Skeletal muscle cell (primary cell): ENCODE measurements at regions not wholly inside any gene's neighbourhood (a gene's known extent, or its start where the extent isn't known, plus 50 kb on each side); places are given as distances from the start of the nearest gene placed in this dataset.
"Not testable (repeated sequence)": the region's sequence is repeated elsewhere in the genome, so short reads cannot be mapped to it uniquely, and the experiment has no call there.

ENCODE experiments used
- DNase-seq: peaks from one replicate; pipeline ENCODE4 v3.0.0-alpha.2; 2010; ENCODE audit warnings: low read depth
- H3K4me3 ChIP-seq: 2 replicates; pipeline ENCODE4 v1.5.1; 2011; ENCODE audit warnings: low read depth, mild to moderate bottlenecking, control low read depth, low read length, moderate library complexity

DNA sequence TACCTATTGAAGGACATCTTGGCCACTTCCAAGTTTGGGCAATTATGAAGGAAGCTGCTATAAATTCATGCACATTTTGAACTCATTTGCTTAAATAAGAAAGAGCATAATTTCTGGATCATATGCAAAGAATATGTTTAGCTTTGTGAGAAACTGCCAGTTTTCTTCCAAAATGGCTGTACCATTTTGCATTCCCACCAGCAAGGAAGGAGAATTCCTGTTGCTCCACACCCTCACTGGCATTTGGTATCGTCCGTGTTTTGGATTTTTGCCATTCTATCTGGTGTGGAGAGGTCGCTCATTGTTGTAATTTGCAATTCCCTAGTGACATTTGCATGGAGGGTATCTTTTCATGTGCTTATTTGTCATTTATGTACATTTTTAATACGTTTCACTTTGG lies 339.3 kb downstream of the DAD1 start:
- no peak overlapping the region for H3K4me3 ChIP-seq
- no peak for DNase-seq

DNA sequence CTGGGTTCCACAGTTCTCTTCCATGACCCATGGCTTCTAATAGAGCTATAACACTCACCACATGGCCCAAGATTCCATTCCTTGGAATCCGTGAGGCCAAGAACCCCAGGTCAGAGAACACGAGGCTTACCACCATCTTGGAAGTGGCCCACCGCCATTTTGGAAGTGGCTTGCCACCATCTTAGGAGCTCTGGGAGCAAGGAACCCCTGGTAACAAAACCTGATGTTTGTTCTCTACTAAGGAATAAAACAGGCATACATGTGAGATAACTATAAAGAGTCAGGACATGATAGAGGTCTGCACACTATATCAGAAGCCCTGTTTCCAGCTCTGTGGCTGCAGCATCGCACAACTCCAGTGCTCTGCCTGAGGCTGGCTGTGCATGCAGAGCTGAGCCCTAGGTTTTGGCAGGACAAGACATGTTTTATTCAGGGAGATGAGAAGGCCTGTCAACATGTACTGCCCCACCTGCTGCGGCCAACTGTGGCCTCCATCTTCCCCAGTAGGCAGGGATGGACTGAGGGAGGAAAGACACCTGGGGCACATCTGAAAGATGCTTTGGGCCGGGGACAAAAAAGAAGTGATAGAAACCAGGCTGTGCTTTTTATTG lies 344.9 kb downstream of the DAD1 start:
- DNase-seq, result no peak
- no peak overlapping the region for H3K4me3 ChIP-seq

DNA sequence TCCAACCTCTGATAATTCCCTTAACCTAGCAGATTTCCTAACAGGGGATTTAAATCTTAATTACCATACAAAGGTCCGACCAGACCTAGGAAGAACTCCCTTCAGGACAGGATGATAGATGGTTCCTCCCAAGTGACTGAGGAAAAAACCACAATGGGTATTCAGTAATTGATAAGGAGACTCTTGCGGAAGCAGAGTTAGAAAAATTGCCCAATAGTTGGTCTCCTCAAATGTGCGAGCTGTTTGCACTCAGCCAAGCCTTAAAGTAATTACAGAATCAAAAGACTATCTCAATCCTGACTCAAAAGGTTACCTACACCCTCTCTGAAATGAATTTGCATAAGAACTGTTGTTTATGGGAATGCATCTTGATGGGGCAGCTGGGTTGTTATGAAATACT lies 350.7 kb downstream of the DAD1 start:
- not testable (repeated sequence) for H3K4me3 ChIP-seq, DNase-seq

DNA sequence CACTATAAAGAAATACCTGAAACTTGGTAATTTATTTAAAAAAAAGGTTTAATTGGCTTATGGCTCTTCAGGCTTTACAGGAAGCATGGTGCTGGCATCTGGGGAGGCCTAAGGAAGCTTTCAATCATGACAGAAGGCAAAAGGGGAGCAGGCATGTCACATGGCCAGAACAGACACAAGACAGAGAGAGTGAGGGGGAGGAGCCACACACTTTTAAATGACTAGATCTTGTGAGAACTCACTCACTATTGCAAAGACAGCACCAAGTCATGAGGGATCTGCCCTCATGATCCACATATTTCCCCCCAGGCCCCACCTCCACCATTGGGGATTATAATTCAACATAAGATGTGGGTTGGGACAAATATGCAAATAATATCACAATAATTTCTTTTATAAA lies 355.6 kb downstream of the DAD1 start:
- DNase-seq, result no peak
- H3K4me3 ChIP-seq, result no peak overlapping the region

DNA sequence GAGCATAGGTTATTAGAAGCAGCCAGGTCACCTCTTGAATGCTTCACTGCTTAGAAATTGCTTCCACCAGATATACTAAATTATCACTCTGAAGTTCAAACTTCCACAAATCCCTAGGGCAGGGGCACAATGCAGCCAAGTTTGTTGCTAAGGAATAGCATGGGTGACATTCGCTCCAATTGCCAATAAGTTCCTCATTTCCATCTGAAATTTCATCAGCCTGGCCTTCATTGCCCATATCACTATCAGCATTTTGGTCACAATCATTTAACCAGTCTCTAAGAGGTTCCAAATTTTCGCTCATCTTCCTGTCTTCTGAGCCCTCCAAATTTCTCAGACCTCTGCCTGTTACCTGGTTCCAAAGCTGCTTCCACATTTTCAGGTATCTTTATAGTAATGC lies 356.1 kb downstream of the DAD1 start:
- H3K4me3 ChIP-seq, result no peak overlapping the region
- DNase-seq, result no peak

DNA sequence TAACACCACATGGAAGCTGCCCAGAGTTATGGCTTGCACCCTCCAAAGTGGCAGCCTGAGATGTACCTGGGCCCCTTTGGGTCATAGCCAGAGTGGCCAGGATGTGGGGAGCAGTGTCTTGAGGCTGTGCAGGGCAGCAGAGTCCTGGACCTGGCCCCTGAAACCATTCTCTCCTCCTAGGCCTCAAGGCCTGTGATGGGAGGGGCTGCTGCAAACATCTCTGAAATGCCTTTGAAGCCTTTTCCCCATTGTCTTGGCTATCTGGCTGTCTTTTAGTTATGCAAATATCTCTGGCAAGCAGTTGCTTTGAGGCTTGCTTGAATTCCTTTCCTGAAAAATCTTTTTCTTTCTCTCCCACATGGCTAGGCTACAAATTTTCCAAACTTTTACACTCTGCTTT lies 356.5 kb downstream of the DAD1 start:
- no peak for DNase-seq
- H3K4me3 ChIP-seq, result no peak overlapping the region

DNA sequence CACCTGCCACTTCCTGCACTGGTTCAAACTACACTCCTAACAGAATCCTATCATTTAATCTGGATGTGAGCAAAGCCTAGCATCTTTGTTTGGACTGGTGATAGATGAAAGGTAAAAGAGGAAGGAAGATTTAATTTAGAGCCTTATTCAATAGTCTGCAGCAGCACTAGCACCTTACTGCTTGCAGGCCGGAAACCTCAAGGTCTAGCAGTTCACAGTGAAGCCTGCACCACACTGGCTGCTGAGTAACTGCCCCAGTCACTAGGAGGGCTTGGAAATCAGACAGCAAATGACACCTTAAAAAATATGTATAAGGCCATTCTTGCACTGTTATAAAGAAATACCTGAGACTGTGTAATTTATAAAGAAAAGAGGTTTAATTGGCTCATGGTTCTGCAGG lies 358.0 kb downstream of the DAD1 start:
- DNase-seq, result no peak
- no peak overlapping the region for H3K4me3 ChIP-seq

DNA sequence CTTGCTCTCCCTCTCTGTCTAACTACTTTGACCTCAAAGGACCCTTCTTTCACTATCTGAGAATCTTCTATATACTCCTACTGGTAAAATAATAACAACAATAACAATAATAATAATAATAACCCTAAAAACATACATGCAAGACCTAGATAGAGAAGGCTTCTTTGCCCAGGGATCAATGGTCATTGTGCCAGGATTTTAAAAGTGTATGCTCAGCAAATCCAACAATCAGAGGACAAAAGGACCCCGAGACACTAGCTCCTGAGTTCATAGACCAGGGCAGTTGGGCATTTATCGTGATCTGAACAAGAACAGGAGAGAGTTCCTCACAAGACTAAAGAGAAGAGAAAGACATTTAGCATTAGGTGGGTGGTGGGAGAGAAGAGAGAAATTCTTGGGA lies 358.5 kb downstream of the DAD1 start:
- no peak for DNase-seq

DNA sequence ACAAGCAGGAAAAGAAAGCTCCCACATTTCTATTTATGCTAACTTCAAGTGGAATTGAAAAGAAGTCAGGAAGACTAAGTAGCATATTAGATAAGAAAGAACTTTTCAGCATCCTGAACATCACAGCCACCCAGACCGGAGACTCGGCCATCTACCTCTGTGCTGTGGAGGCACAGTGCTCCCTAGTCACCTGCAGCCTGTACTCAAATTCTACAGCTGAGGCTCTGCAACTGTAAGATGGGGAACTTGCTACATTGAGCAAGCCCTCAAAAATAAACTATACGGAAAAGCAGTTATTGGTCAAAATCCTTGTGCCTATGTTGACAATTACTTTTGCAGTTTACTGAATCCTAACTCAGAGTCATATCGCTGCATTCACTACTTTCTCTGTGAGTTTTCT lies 361.9 kb downstream of the DAD1 start:
- no peak overlapping the region for H3K4me3 ChIP-seq
- DNase-seq, result no peak

More for the DNA sequence above, 358.5 kb downstream of the DAD1 start:
- H3K4me3 ChIP-seq, result no peak overlapping the region

DNA sequence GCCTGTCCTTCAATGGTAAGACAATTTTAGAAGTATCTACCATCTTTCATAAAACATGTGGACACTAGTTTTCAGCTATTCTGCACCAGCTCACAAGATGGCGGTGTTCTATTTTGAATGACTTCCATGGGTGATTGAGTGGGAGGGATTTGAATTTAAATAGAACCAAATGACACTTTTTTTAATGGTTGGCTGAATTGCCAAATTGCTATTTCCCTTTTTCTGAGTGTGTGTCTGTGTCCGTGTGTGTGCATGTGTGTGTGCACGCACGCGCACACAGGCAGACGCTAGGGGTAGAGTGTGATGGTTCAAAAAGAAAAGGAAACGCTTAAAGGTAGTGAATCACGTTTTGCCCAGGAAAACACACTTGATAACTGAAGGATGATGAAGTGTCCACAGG lies 362.6 kb downstream of the DAD1 start:
- no peak for DNase-seq
- H3K4me3 ChIP-seq, result no peak overlapping the region

DNA sequence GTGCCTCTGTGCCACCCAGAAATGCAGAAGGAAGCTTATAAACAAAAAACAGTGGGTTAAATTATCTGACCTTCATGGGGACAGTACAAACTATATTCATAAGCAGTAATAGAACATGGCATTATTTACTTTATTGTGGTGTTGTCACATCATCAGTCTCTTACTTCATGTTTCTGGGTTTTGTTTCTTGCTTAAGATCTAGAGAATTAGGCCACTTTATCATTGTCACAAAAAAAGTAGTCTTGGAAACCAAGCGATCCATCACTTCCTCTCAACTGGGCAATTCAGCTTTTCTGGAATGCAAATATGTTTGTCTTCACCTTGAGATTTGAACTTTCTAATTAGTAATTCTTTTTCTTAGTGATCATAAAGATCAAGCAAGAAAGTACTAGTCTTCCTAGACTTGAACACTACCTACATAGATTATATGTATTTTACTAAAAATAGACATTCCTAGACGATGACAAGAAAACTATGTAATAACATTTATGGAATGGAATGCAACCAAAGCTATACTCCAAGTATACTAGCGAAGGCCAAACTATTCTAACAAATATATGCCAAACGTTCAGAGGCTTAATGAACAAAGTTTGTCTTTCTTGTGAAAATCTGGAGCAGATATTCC lies 363.4 kb downstream of the DAD1 start:
- H3K4me3 ChIP-seq, result no peak overlapping the region
- DNase-seq, result no peak

DNA sequence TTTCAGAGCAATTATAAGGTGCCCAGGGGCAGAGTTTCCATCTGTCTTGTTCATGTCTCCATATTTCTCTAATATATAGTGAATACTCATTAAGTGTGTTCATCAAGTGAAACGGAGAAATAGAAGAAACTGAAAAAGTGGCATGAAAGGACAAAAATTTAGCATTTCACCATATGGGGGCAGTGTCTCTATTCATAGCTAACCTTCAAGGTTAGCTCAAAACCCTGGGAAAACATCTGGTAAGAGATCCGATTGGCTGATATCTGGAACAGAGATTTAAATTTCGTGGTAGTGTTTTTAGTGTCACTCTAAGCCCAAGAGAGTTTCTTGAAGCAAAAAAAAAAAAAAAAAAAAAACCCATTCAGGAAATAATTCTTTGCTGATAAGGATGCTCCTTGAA lies 367.5 kb downstream of the DAD1 start:
- no peak overlapping the region for H3K4me3 ChIP-seq
- DNase-seq, result no peak

DNA sequence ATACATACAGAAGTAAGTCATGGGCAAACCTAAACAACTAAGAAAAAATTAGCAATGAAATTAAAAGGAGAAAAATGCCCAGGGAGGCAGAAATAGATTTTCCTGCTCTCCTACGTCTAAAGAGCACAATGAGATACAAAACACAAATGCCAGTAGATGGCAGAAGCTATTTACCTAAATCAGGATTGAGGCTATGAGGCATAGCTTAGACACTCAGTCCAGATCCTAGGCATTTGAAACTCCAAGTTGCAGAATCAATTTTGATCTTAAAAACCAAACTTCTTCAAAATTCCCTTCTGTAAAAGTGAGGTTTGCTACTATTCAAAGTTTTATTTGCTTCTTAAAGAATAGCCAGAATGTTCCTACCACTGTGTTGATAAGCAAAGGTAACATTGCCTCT lies 368.6 kb downstream of the DAD1 start:
- H3K4me3 ChIP-seq, result no peak overlapping the region
- DNase-seq, result no peak

DNA sequence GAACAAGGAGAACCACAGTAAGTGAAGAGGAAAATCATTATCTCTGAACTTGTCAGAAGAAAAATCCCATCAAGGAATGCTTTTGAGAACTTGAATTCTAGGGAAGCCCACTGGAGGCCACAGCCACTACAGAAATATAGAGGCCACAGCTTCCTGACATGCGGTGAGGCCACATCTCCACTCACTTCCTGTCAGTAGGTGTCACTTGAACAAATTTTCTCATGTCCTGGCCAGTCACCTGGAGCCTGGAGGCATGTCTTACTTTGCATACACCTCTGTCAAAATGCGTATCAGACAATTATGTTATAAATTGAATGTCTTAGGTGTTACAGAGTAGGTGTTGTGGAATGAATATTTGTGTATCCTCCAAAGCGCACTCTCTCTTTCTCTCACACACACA lies 370.3 kb downstream of the DAD1 start:
- no peak overlapping the region for H3K4me3 ChIP-seq
- DNase-seq, result no peak

DNA sequence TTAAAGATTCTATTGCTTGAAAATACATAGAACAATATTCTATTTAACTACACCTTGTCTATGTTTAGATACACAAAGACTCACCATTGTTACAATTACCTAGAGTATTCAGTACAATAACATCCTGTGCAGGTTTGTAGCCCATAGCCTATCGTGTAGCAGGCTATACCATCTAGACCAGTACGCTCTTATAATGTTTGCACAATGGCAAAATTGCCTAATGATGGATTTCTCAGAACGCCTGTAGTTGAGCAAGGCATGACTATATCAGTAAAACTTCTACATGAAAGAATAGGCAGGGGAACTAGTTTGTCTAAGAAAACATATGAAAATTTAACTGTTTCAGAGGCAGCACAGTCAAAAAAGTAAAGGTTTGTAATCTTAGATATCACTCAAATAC lies 375.9 kb downstream of the DAD1 start:
- H3K4me3 ChIP-seq, result no peak overlapping the region
- DNase-seq, result no peak

DNA sequence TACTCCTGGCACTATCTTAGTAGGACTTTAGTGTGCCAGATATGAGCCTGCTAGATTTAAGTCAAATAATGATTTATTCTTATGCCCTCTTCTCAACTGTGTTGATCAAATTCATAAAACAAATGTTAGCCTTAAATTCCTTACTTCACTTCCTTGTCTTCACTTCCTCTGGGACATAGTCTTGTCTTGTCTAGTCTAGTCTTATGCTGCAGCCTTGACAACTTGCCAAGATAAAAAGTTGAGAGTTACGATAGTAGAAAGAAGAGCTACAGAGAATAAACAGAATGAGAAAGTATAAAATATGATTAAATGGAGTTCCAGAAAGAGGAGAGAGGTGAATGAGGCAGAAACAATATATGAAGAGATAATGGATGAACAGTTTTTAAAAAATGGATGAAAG lies 378.1 kb downstream of the DAD1 start:
- no peak for DNase-seq
- H3K4me3 ChIP-seq, result no peak overlapping the region

DNA sequence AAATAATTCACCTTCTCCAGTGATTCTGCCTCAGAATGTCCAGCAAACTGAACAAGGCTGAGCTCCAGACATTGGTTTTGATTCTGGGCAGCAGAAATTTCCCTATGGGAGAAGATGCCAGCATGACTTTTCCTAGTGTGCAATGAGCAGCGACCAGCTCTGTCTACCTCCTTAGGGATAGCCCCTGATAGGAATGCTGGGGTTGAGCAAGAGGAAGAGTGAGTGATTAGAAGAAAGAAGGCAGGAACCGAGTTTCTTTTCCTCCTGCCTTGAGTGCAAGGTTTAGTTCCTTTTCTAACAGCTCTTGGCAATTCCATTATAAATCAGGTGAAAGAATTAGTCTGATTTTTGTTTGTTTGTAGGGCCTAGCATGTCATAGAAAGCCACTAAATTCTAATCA lies 379.0 kb downstream of the DAD1 start:
- H3K4me3 ChIP-seq, result no peak overlapping the region
- no peak for DNase-seq

DNA sequence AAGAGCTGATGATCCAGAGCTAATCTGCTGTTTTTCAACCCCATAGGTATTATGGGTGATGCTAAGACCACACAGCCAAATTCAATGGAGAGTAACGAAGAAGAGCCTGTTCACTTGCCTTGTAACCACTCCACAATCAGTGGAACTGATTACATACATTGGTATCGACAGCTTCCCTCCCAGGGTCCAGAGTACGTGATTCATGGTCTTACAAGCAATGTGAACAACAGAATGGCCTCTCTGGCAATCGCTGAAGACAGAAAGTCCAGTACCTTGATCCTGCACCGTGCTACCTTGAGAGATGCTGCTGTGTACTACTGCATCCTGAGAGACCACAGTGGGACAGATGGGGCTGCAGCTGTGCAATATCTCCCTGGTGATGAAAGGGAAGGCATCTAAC lies 386.0 kb downstream of the DAD1 start:
- no peak for DNase-seq
- no peak overlapping the region for H3K4me3 ChIP-seq

DNA sequence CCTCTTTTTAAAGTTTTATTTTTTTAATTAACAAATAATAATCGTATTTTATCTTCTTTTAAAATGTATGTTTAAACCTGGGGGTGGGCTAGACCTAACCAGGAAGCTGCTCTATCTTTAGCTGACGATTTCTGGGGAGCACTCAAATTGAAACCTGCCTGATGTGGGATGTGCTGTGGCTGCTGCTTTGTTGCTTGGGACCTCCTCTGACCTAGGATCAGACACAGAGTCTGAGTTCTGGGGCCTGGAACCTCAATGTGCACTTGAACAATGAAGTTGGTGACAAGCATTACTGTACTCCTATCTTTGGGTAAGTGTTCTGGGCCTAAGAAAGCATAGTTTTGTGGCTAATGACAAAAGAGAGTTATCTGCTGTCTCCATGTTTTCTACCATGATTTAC lies 386.7 kb downstream of the DAD1 start:
- DNase-seq, result no peak
- H3K4me3 ChIP-seq, result no peak overlapping the region

DNA sequence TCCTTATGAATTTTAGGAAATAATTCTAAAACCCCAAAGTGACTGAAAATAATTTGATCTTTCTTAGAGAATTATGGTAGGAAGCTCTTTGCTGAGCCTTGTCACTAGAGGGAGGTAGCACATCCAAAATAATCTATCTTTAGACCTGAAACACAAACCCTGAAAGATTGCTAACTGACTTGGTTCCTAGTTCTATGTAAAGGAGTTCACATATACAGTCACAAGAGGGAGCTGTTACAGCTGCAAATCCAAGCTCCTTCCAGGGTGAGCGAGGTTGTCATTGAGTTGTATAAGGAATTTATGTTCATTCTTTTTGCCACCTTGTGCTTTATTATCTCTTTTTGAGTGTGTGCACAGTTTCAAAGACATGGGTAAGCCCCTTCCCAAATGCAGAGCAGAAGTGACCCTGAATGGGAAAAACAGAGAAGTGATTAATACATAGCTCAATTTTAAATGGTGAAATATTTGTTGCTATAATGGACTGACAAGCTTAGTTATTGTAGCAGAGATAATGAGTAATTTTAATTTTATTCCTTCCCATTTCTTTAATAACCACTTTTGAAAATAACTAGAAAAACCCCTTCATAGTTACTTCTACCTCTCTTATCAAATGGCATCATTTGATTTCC lies 387.9 kb downstream of the DAD1 start:
- no peak for DNase-seq

DNA sequence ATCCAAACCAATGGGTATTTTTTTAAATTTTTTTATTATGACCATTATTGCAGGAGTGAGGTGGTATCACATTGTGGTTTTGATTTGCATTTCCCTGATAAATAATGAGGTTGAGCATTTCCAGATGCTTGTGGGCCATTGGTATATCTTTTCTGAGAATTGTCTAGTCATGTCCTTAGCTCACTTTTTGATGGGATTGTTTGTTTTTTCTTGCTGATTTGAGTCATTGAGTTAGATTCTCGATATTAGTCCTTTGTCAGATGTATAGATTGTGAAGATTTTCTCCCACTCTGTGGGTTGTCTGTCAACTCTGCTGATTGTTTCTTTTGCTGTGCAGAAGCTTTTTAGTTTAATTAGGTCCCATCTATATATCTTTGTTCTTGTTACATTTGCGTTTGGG lies 388.9 kb downstream of the DAD1 start:
- not testable (repeated sequence) for H3K4me3 ChIP-seq, DNase-seq

More for the DNA sequence above, 387.9 kb downstream of the DAD1 start:
- H3K4me3 ChIP-seq, result no peak overlapping the region
